GM13976 (cell line): ENCODE measurements at regions not wholly inside any gene's neighbourhood (a gene's known extent, or its start where the extent isn't known, plus 50 kb on each side); places are given as distances from the start of the nearest gene placed in this dataset.

Experiments
- DNase-seq: peaks from one replicate; pipeline ENCODE4 v3.0.0; 2012; ENCODE audit warnings: low spot score
- CTCF ChIP-seq: IDR thresholded peaks from 2 replicates; pipeline ENCODE4 v1.5.1; 2012; ENCODE audit warnings: borderline replicate concordance, mild to moderate bottlenecking; ENCODE audit not compliant: insufficient read depth; ENCODE audit errors: extremely low read depth, missing control alignments, control extremely low read depth
- in situ Hi-C: fragments of 300-500 bp; cut with MboI; formaldehyde crosslinking; loops from one replicate; pipeline ENCODE4 v1.12.0; 2022; ENCODE audit warnings: low sequenced_read_pairs, mixed read lengths, inconsistent platforms; ENCODE audit not compliant: unreplicated experiment

DNA sequence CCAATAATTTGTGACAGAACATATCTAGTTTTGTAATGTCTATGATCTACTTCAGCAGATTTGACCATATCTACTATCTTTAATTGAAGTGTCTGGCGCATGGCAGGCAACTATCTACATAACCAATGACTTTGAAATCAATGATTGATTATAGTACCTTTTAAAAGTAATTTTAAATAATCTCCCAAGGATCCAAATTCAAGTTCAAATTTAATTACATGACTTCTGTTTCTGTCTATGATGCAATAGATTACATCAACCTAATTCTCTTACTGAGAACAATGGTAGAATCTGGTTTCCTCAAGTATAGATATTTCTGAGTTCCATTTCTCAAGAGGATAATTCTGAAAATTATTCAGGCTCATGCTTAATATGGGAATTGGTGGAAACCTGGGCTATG is 177.4 kb upstream of the IL15 start:
- TF ChIP-seq CTCF: no peak
- in situ Hi-C loops: no loop called here
- DNase-seq: no peak

- in situ Hi-C loops: no loop called here
- no peak for DNase-seq
- TF ChIP-seq CTCF: no peak
Measured at GRCh38 chr4:141462361-141462760, 174.0 kb upstream of the IL15 start.

DNA sequence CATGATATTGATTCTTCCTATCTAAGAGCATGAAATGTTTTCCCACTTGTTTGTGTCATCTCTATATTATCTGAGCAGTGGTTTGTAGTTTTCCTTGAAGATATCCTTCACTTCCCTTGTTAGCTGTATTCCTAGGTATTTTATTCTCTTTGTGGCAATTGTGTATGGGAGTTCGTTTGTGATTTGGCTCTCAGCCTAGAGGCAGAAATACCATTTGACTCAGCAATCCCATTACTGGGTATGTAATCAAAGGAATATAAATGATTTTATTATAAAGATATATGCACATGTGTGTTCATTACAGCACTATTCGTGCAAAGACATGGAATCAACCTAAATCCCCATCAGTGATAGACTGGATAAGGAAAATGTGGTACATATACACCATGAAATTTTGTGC is 172.7 kb upstream of the IL15 start:
- DNase-seq: no peak
- no peak for TF ChIP-seq CTCF
- in situ Hi-C loops: no loop called here

DNA sequence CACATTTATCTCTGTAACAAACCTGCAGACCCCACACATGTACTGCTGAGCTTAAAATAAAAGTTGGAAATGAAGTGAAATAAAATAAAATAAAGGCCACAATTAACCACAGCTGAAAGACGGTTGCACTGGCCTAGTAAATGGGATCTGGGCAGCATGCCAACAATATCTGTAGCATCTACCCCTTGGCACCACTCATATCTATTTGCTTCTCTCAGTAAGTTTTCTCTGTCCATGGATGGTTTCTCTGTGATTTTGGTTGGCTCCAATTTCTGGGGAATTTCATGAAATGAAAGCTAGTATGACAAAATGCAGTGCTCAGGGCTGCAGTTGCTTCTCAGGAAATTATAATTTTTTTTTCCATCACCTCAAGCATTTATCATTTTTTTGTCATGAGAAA is 172.0 kb upstream of the IL15 start:
- no peak for DNase-seq
- no peak for TF ChIP-seq CTCF
- in situ Hi-C loops: no loop called here

DNA sequence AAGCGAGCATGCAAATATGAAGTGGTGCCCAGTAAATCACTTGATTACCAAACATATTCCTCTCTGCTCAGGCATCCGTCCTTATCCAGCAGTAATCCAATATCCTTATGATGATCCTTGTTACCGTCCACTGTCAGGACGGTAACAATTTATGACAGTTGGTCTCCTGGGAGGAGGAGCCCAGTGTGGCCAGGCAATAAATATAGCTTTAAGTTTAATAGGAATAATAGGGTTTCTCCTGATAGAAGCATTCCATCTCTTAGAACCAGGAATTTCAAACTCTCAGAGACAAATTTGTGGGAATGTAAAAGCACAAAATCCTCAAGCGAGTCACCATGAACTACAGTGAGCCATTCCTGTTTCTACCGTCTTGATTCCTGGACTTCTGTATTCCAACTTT is 171.2 kb upstream of the IL15 start:
- no peak for TF ChIP-seq CTCF
- DNase-seq: no peak
- in situ Hi-C loops: no loop called here

DNA sequence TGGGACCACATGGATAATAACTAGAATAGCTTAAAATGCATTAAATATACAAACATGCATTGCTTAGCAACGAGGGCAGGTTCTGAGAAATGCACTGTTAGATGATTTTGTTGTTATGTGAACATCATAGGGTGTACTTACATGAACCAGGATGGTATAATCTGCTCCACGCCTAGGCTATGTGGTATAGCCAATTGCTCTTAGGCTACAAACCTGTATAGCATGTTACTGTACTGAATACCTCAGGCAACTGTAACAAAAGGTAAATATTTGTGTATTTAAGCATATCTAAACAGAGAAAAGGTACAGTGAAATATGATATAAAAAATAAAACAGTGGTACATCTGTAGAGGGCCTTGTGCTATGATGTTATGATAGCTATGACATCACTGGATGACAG is 169.2 kb upstream of the IL15 start:
- TF ChIP-seq CTCF: no peak
- no peak for DNase-seq
- in situ Hi-C loops: no loop called here

DNA sequence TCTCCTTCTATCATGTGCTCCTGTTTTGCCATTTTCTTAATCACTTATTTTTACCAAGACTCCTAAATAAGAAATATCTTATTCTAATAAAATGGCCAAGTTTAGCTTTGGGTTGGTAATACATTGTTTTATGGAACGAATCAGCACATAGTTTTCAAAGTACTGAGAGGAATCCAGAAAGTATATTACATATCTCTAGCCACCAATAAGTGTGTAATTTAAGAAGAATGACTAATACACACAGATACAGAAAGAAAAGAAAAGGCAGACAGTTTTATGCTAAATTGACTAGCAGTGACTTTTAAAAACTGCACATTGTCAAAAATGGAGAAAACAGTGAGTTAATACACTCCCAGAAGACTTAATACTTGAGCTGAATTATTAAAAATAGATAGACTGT is 167.0 kb upstream of the IL15 start:
- in situ Hi-C loops: no loop called here
- no peak for TF ChIP-seq CTCF

More for the DNA sequence above, 167.0 kb upstream of the IL15 start:
- DNase-seq: no peak
